Esophagus muscularis mucosa (tissue), 3 donors: ENCODE measurements at regions not wholly inside any gene's neighbourhood (a gene's known extent, or its start where the extent isn't known, plus 50 kb on each side); places are given as distances from the start of the nearest gene placed in this dataset.

Experiments used
- POLR2A ChIP-seq: fragments of 450-650 bp; IDR thresholded peaks from one replicate; pipeline ENCODE4 v1.6.1; 2017; ENCODE audit warnings: antibody characterized with exemption, moderate library complexity, mild to moderate bottlenecking, low read depth
- POLR2AphosphoS5 ChIP-seq, 2 donors: sonication (generic); formaldehyde crosslinking; IDR thresholded peaks; one replicate each; pipeline ENCODE4 v1.6.1; 2017; ENCODE audit warnings: antibody characterized with exemption in 2 of 2
- TF ChIP-seq, protein P1 (sequence below), 3 experiments: fragments of 200-600 bp in 2 of 3; fragments of 450-650 bp in 1 of 3; sonication (generic) in 2 of 3; IDR thresholded peaks; one replicate each; pipeline ENCODE4 v1.5.1; 2017 to 2019; ENCODE audit warnings: antibody characterized with exemption in 3 of 3, mild to moderate bottlenecking in 2 of 3, moderate library complexity in 1 of 3

GRCh38 chr13:67330149-67330548 lies 100.0 kb upstream of the PCDH9 start:
- TF ChIP-seq, protein P1, sequence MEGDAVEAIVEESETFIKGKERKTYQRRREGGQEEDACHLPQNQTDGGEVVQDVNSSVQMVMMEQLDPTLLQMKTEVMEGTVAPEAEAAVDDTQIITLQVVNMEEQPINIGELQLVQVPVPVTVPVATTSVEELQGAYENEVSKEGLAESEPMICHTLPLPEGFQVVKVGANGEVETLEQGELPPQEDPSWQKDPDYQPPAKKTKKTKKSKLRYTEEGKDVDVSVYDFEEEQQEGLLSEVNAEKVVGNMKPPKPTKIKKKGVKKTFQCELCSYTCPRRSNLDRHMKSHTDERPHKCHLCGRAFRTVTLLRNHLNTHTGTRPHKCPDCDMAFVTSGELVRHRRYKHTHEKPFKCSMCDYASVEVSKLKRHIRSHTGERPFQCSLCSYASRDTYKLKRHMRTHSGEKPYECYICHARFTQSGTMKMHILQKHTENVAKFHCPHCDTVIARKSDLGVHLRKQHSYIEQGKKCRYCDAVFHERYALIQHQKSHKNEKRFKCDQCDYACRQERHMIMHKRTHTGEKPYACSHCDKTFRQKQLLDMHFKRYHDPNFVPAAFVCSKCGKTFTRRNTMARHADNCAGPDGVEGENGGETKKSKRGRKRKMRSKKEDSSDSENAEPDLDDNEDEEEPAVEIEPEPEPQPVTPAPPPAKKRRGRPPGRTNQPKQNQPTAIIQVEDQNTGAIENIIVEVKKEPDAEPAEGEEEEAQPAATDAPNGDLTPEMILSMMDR (IDR thresholded peaks at IDR 0.05): no peak
- TF ChIP-seq POLR2A (no peak), POLR2AphosphoS5 (IDR thresholded peaks at IDR 0.05) (no peak)
